NCI-H526 treated with DMSO at 0.1 percent for 48 hours (cell line): ENCODE measurements at regions not wholly inside any gene's neighbourhood (a gene's known extent, or its start where the extent isn't known, plus 50 kb on each side); places are given as distances from the start of the nearest gene placed in this dataset.
"Not testable (repeated sequence)": the region's sequence is repeated elsewhere in the genome, so short reads cannot be mapped to it uniquely, and the experiment has no call there.

Experiments used
- DNase-seq: peaks from one replicate; lab custom pipeline; 2025; lab: John Stamatoyannopoulos, UW

- no peak for DNase-seq
These were observed 164.0 kb downstream of the ALG10B start for GRCh38 chr12:38480594-38480993.

- DNase-seq, result no peak
These were observed 168.4 kb downstream of the ALG10B start for GRCh38 chr12:38484821-38485449.

- DNase-seq, result no peak
These were observed 172.3 kb downstream of the ALG10B start for GRCh38 chr12:38488866-38489265.

GRCh38 chr12:38490073-38490472 is 173.5 kb downstream of the ALG10B start:
- DNase-seq, result no peak

GRCh38 chr12:38490941-38491340 is 174.4 kb downstream of the ALG10B start:
- no peak for DNase-seq

- no peak for DNase-seq
These were observed 184.9 kb downstream of the ALG10B start for GRCh38 chr12:38501481-38501880.

- DNase-seq, result no peak
These were observed 185.4 kb downstream of the ALG10B start for GRCh38 chr12:38501991-38502390.

- DNase-seq, result no peak
These were observed 185.8 kb downstream of the ALG10B start for GRCh38 chr12:38502415-38502814.

GRCh38 chr12:38507839-38508238 is 191.3 kb downstream of the ALG10B start:
- no peak for DNase-seq

GRCh38 chr12:38508246-38508645 is 191.7 kb downstream of the ALG10B start:
- no peak for DNase-seq

GRCh38 chr12:38515912-38516311 is 199.3 kb downstream of the ALG10B start:
- no peak for DNase-seq

- DNase-seq, result no peak
These were observed 199.8 kb downstream of the ALG10B start for GRCh38 chr12:38516418-38516817.

GRCh38 chr12:38523920-38524319 is 207.3 kb downstream of the ALG10B start:
- DNase-seq, result no peak

- DNase-seq, result no peak
These were observed 211.1 kb downstream of the ALG10B start for GRCh38 chr12:38527631-38528030.

- DNase-seq, result no peak
These were observed 212.0 kb downstream of the ALG10B start for GRCh38 chr12:38528527-38528926.

- not testable (repeated sequence) for DNase-seq
These were observed 212.7 kb downstream of the ALG10B start for GRCh38 chr12:38529281-38529680.

GRCh38 chr12:38538319-38538718 is 221.7 kb downstream of the ALG10B start:
- no peak for DNase-seq

- DNase-seq, result no peak
These were observed 223.6 kb downstream of the ALG10B start for GRCh38 chr12:38540156-38540555.

GRCh38 chr12:38541849-38542248 is 225.3 kb downstream of the ALG10B start:
- no peak for DNase-seq

GRCh38 chr12:38543151-38543550 is 226.6 kb downstream of the ALG10B start:
- DNase-seq, result no peak

GRCh38 chr12:38544330-38545066 is 227.9 kb downstream of the ALG10B start:
- DNase-seq, result no peak

GRCh38 chr12:38547586-38547985 is 231.0 kb downstream of the ALG10B start:
- no peak for DNase-seq
